ENCODE measurements at regions not wholly inside any gene's neighbourhood (a gene's known extent, or its start where the extent isn't known, plus 50 kb on each side); places are given as distances from the start of the nearest gene placed in this dataset.

DNA sequence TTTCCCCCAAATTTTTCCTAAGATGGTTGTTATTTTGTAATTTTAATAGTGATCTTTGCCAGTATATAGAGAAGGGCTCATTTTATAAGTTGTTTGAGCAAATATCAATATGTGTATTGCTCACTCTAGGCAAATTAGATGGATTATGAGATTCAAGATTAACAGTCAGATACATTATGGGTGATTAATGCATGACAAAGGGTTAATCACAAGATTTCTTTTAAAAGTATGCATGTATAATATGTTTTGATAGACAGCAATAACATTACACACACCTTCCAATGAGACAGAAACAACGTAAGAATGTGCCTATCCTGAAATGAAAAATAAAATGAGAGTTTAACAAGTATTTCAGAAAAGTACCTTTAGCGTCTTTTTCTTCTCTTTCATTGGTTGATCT, 547.6 kb upstream of the AGTR1 start:
- DNase-seq (ENCODE audit: insufficient read length) (no peak), FAIRE-seq (no peak)
- no peak for TF ChIP-seq TAF1 (IDR thresholded peaks at IDR 0.05; ENCODE audit: borderline replicate concordance, low read depth, low read length)
- TF ChIP-seq POLR2A (IDR thresholded peaks at IDR 0.05; ENCODE audit: low read depth, low read length) = no peak
- no peak for TF ChIP-seq POLR2AphosphoS5 (IDR thresholded peaks at IDR 0.05; ENCODE audit: low read depth, low read length)

GRCh38 chr3:148158210-148158609, 539.5 kb upstream of the AGTR1 start:
- DNase-seq (ENCODE audit: insufficient read length) (no peak), FAIRE-seq (no peak)
- TF ChIP-seq TAF1 (IDR thresholded peaks at IDR 0.05; ENCODE audit: borderline replicate concordance, low read depth, low read length) (no peak), POLR2AphosphoS5 (IDR thresholded peaks at IDR 0.05; ENCODE audit: low read depth, low read length) (no peak), POLR2A (IDR thresholded peaks at IDR 0.05; ENCODE audit: low read depth, low read length) (no peak)

- FAIRE-seq (no peak), DNase-seq (ENCODE audit: insufficient read length) (no peak)
- TF ChIP-seq POLR2AphosphoS5 (IDR thresholded peaks at IDR 0.05; ENCODE audit: low read depth, low read length) = no peak
- TF ChIP-seq TAF1 (IDR thresholded peaks at IDR 0.05; ENCODE audit: borderline replicate concordance, low read depth, low read length) = no peak
- no peak for TF ChIP-seq POLR2A (IDR thresholded peaks at IDR 0.05; ENCODE audit: low read depth, low read length)
These were observed 535.6 kb upstream of the AGTR1 start for GRCh38 chr3:148162132-148162531.

DNA sequence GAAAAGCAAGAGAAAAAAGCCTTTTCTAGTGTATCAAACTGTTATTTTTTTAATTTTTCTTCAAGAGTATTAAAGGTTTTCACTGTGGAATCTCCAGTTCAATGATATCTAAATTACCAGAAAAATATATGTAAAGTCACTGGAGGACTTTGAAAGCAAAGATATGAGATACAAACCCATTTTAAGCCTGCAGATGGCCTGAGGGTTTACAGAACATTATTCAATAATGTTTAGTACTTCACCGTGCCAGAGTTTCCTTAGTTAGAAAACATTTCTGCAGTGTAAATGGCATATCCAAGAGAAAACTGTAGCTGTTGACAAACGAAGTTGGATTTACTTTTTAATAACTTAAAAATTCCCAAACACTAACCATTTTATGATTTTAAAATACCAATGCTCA, 529.4 kb upstream of the AGTR1 start:
- DNase-seq (ENCODE audit: insufficient read length) = no peak
- FAIRE-seq = no peak
- no peak for TF ChIP-seq TAF1 (IDR thresholded peaks at IDR 0.05; ENCODE audit: borderline replicate concordance, low read depth, low read length)
- no peak for TF ChIP-seq POLR2AphosphoS5 (IDR thresholded peaks at IDR 0.05; ENCODE audit: low read depth, low read length)
- TF ChIP-seq POLR2A (IDR thresholded peaks at IDR 0.05; ENCODE audit: low read depth, low read length) = no peak

DNA sequence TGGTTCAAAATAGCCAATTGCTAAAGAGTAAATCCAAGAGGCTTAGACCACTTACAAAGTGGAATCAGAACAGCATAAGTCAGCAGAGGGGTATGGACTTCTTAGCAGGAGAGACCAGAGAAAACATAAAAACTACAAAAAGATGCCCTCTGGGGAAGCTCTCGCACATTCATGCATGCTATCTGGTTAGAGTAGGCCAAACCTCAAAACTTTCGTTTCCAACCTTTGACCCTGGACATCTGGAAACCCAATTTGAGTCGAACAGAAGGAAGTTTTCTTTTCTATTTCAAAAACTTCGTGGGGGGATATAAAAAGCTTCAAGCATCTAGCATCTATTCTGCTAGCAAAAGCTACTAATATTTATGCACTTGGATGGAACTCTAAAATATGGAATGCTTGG, 523.9 kb upstream of the AGTR1 start:
- TF ChIP-seq POLR2AphosphoS5 (IDR thresholded peaks at IDR 0.05; ENCODE audit: low read depth, low read length) (no peak), TAF1 (IDR thresholded peaks at IDR 0.05; ENCODE audit: borderline replicate concordance, low read depth, low read length) (no peak), POLR2A (IDR thresholded peaks at IDR 0.05; ENCODE audit: low read depth, low read length) (no peak)
- DNase-seq (ENCODE audit: insufficient read length) (no peak), FAIRE-seq (no peak)

DNA sequence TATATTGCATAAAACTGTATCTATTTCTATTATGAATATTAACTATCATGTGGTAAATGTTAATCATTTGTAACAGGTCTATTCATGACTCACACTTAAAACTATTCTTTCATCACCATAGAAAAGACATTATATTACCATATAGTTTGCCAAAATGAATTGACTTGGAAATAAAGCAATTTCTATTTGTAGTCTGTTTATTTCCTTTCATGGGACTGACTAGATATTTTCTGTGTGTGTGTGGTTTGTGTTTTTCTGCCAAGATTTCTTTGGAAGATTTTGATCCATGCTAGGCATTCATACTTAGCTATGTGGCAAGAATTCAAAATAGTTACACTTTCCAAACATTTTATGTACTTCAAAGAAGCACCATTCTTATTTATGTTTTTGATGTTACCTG, 522.5 kb upstream of the AGTR1 start:
- FAIRE-seq = no peak
- TF ChIP-seq TAF1 (IDR thresholded peaks at IDR 0.05; ENCODE audit: borderline replicate concordance, low read depth, low read length) = no peak
- no peak for TF ChIP-seq POLR2AphosphoS5 (IDR thresholded peaks at IDR 0.05; ENCODE audit: low read depth, low read length)
- TF ChIP-seq POLR2A (IDR thresholded peaks at IDR 0.05; ENCODE audit: low read depth, low read length) = no peak
- DNase-seq (ENCODE audit: insufficient read length) = no peak

- FAIRE-seq (no peak), DNase-seq (ENCODE audit: insufficient read length) (no peak)
- TF ChIP-seq POLR2A (IDR thresholded peaks at IDR 0.05; ENCODE audit: low read depth, low read length) = no peak
- TF ChIP-seq TAF1 (IDR thresholded peaks at IDR 0.05; ENCODE audit: borderline replicate concordance, low read depth, low read length) = no peak
- no peak for TF ChIP-seq POLR2AphosphoS5 (IDR thresholded peaks at IDR 0.05; ENCODE audit: low read depth, low read length)
These were observed 519.2 kb upstream of the AGTR1 start for GRCh38 chr3:148178503-148178902.

GRCh38 chr3:148184798-148185197, 512.9 kb upstream of the AGTR1 start:
- FAIRE-seq = no peak
- no peak for DNase-seq (ENCODE audit: insufficient read length)
- no peak for TF ChIP-seq POLR2AphosphoS5 (IDR thresholded peaks at IDR 0.05; ENCODE audit: low read depth, low read length)
- no peak for TF ChIP-seq POLR2A (IDR thresholded peaks at IDR 0.05; ENCODE audit: low read depth, low read length)

DNA sequence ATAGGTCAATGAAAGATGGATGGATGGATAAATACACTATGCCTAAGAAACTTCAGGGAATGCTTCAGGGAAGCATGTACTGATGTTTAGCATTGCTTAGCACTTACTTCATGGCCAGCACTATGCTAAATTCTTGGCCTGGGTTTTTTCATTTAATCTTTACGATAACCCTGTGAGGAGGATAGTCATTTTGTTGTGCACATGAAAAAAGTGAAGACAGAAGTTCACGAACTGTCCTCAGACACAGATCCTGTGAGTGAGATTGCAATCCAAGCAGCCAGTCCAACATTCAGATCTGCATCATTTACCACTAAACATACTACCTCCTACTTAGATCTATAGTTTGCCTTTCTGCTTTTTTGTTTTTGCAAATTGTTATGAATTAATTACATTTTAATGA, 510.8 kb upstream of the AGTR1 start:
- DNase-seq (ENCODE audit: insufficient read length) = no peak
- FAIRE-seq = no peak
- TF ChIP-seq POLR2AphosphoS5 (IDR thresholded peaks at IDR 0.05; ENCODE audit: low read depth, low read length) = no peak
- TF ChIP-seq TAF1 (IDR thresholded peaks at IDR 0.05; ENCODE audit: borderline replicate concordance, low read depth, low read length) = no peak
- no peak for TF ChIP-seq POLR2A (IDR thresholded peaks at IDR 0.05; ENCODE audit: low read depth, low read length)

DNA sequence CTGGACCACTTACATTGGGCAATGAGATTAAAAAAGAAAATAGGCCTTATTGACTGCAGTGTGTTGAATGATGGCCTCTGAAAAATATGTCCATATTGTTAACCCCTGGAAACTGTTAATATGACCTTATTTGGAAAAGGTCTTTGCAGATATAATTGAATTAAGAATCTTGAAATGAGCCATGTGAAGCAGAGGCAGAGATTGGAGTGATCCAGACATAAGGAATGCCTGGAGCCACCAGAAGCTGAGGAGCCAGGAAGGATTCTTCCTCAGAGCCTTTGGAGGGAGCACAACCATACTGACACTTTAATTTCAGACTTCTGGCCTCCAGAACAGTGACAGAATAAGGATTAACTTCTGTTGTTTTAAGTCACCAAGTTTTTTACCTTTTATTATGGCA, 510.4 kb upstream of the AGTR1 start:
- DNase-seq (ENCODE audit: insufficient read length) = no peak
- FAIRE-seq = no peak
- TF ChIP-seq TAF1 (IDR thresholded peaks at IDR 0.05; ENCODE audit: borderline replicate concordance, low read depth, low read length) (no peak), POLR2A (IDR thresholded peaks at IDR 0.05; ENCODE audit: low read depth, low read length) (no peak), POLR2AphosphoS5 (IDR thresholded peaks at IDR 0.05; ENCODE audit: low read depth, low read length) (no peak)

DNA sequence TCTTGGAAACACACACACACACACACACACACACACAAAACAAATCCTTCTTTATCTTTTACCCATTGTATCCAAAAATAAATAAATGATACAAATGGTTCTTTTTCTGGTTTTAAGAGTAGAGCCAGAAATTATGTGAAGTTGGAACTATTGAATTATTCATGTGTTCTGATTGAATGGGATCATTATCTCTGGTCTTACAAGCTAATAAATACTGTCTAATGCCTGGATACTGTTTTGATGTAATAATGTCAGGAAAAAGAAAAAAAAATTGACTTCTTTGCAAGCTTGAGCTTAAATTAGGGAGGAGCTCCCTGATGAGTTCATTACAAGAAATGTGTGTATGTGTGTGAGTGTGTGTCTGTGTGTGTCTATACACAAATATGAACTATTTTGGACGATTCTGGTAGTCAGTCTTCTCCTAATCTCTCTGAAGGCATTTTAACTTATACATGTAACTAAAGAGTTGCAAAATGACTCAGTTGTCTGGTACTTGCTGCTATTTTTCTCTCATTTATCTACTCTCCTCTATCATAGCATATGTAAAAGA, 507.2 kb upstream of the AGTR1 start:
- DNase-seq (ENCODE audit: insufficient read length) = no peak
- FAIRE-seq = no peak
- TF ChIP-seq POLR2AphosphoS5 (IDR thresholded peaks at IDR 0.05; ENCODE audit: low read depth, low read length) = no peak
- TF ChIP-seq POLR2A (IDR thresholded peaks at IDR 0.05; ENCODE audit: low read depth, low read length) = no peak
- TF ChIP-seq TAF1 (IDR thresholded peaks at IDR 0.05; ENCODE audit: borderline replicate concordance, low read depth, low read length) = no peak

DNA sequence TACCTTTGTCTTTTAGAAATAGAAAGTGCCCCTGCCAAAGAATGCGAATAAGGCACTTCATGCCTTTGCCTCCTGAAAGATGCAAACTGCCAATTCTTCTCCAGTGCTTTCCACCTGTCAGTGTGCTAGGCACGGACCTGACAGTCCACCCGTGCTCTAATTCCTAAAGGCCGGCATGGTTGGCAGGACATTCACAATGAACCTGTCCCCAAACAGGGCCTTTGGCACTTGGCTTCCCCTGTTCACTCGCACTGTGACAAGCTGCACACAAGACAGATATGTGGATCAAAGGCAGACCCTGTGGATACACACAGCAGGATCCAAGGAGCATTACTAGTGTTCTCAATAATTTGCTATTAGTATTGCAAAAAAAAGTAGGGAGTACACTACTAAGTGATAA, 505.7 kb upstream of the AGTR1 start:
- TF ChIP-seq TAF1 (IDR thresholded peaks at IDR 0.05; ENCODE audit: borderline replicate concordance, low read depth, low read length) = no peak
- no peak for DNase-seq (ENCODE audit: insufficient read length)
- no peak for FAIRE-seq

DNA sequence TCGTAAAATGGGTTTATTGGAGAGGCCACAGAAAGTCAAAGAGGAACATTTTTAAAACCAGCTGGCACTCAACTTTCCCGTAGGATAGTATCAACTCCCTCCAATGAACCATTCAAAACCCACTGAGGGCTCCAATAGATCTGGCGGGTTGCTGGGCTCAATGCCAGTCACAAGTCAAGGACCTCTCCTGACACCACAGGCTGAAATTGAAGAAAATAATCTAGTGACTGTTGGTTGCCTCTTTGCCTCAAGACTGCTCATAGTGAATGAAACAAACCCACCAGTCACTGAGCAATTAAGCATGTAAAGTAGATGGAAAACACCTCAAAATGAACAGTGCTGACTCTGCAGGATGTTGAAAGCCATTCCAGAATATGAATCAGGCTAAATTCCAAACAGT, 500.6 kb upstream of the AGTR1 start:
- no peak for TF ChIP-seq POLR2A (IDR thresholded peaks at IDR 0.05; ENCODE audit: low read depth, low read length)
- TF ChIP-seq TAF1 (IDR thresholded peaks at IDR 0.05; ENCODE audit: borderline replicate concordance, low read depth, low read length) = no peak
- TF ChIP-seq POLR2AphosphoS5 (IDR thresholded peaks at IDR 0.05; ENCODE audit: low read depth, low read length) = no peak
- DNase-seq (ENCODE audit: insufficient read length) (no peak), FAIRE-seq (no peak)
